HG02870 (cell line): ENCODE measurements at regions not wholly inside any gene's neighbourhood (a gene's known extent, or its start where the extent isn't known, plus 50 kb on each side); places are given as distances from the start of the nearest gene placed in this dataset.
"Not testable (repeated sequence)": the region's sequence is repeated elsewhere in the genome, so short reads cannot be mapped to it uniquely, and the experiment has no call there.

Experiments
- ATAC-seq: cut with Tn5 transposase; IDR thresholded peaks from one replicate; pipeline ENCODE4 v1.9.1; 2021; ENCODE audit warnings: mild to moderate bottlenecking, moderate library complexity; ENCODE audit not compliant: unreplicated experiment

GRCh38 chr2:145558617-145559350 is 1038.9 kb upstream of the ZEB2 start:
- no peak for ATAC-seq

GRCh38 chr2:145555360-145555759 is 1035.4 kb upstream of the ZEB2 start:
- ATAC-seq: no peak

- ATAC-seq: no peak
These were observed 1031.8 kb upstream of the ZEB2 start for GRCh38 chr2:145551686-145552085.

DNA sequence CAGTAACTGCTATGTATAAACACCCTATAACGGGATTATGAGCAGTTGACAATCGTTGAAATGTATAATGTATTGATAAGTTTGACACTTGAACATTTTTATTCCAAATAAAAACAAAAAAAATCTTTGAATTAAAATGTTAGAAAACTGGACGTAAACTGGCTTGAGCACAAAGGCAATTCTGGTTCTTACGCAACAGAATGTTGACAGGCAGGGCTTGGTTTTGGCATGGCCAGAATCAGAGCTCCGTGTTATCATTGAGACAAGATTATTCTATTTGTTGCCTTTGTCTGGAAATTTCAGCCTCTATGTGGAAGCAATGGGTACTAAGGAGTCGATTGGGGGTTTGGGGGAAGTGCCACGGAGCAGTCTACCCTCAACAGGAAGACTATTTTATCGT is 1028.6 kb upstream of the ZEB2 start:
- ATAC-seq: no peak

DNA sequence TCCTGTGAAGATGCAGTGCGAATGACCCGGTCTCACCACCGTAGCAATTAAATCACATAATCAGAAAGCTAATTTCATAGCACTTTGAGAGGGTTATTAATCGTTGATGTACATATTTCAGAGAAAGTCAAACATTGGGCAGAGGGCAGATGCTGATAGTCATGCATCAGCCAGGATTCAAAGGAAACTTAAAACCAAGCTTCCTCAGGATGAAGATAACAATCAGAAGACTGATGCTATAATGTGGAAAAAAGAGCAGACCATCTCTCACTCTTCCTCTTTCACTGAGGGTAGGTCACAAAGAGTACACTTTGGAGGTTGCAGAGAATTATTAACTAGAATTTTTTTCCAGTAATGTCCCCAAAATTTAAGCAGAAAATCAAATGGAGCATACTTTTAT is 1027.7 kb upstream of the ZEB2 start:
- no peak for ATAC-seq

GRCh38 chr2:145546091-145546490 is 1026.2 kb upstream of the ZEB2 start:
- ATAC-seq: no peak

DNA sequence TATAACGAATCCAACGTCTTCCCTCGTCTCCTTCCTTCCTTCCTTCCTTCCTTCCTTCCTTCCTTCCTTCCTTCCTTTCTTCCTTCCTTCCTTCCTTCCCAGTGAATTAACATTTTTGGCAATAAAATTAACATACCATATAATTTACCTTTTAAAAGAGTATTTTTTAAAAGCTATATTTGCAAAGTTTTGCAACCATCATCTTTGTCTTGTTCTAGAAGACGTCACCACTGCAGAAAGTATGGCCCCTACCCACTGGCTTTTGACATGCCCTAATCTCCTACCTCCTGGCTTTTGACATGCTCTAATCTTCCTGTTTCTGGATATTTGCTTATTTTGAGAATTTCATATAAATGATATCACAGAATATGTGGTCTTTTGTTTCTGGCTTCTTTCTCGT is 1023.9 kb upstream of the ZEB2 start:
- no peak for ATAC-seq

GRCh38 chr2:145543155-145543554 is 1023.2 kb upstream of the ZEB2 start:
- no peak for ATAC-seq

GRCh38 chr2:145541028-145541427 is 1021.1 kb upstream of the ZEB2 start:
- ATAC-seq: no peak

DNA sequence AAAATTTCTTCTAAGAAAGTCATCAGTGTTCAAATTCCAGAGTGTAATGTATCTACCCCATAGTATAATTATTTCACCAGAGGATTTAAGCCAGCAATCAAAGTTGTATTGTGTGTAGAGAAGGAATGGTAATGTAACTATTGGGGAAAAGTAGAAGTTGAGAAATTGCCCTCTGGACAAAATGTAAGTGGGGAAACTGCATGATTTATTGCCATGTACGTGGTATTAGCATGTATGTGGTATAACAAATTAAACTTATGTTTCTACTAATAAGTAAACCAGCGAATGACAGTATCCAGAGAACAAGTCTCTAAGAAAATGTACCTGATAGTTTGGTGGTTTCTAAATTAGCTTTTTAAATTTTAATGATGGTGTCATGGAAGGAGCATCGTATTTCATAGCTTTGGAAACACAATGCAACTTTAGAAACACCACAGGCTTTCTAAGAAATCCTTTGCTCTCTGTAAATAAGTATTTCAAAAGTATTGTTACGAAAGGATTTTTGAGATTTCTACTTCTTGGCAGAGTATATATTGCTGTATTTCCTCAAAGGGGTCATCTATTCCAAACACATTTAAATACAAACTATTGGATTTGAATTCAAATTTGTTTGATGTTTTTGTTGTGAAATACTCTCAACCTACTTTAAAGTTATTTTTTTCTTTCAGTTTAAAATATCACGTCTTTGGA is 1018.9 kb upstream of the ZEB2 start:
- no peak for ATAC-seq

- ATAC-seq: no peak
These were observed 1010.7 kb upstream of the ZEB2 start for GRCh38 chr2:145530653-145531052.

DNA sequence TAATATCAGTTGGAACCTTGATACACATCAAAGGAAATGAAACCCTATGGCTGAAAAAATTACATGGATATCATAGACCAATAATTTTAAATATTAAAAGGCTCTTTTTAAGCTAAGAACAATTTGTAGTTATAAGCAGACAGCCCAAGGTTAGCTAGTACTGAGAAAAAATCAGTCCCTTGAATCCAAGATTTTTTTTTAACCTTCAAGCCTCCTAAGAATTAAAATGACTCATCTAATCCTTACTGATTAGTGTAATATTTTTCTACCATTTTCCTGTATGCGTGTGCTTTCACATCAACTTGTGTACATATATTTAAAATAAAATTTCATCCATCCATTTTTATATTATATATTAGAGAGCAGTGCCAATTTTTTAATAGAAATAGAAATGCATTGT is 1004.9 kb upstream of the ZEB2 start:
- no peak for ATAC-seq

GRCh38 chr2:145524303-145524702 is 1004.4 kb upstream of the ZEB2 start:
- no peak for ATAC-seq

DNA sequence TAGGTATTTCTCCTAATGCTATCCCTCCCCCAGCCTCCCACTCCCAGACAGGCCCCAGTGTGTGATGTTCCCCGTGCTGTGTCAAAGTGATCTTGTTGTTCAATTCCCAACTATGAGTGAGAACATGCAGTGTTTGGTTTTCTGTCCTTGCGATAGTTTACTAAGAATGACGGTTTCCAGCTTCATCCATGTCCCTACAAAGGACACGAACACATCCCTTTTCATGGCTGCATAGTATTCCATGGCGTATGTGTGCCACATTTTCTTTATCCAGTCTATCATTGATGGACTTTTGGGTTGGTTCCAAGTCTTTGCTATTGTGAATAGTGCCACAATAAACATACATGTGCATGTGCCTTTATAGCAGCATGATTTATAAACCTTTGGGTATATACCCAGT is 999.3 kb upstream of the ZEB2 start:
- ATAC-seq: not testable (repeated sequence)

DNA sequence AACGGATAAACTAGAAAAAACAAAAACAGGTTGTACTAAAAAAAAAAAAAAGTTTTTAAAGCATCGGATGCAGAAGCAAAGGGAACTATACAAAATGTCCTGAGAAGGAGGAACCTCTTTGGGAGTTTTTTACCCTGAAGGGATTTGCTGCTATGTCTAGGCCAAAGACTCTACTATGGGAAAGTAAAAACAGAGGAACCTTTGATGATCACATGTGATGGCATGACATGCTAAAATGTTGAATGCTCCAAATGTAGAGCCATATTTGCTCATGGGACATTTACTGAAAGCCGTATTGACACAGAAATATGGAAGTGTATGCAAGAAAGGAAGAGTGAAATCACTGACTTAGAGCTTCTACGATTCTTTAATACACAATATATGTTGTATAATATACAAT is 992.0 kb upstream of the ZEB2 start:
- no peak for ATAC-seq

- ATAC-seq: no peak
These were observed 983.6 kb upstream of the ZEB2 start for GRCh38 chr2:145503511-145503910.

DNA sequence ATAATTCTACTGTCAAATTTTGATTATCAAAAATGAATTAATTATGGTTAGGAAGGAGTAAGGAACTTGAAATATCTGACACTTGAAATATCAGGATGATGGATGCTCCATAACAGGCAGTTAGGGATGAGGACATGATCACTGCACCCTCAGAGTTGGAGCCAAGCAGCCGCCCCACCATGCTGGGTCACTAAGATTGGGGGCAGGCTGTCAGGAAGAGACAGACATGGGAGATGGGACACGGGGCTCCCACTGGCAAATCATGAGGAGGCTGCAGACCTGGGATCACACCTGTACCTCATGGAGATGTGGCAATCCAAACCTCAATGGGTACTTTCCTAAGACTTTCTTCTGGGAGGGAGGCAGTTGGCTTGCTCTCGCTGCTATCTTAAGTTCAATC is 982.0 kb upstream of the ZEB2 start:
- ATAC-seq: no peak

- no peak for ATAC-seq
These were observed 975.7 kb upstream of the ZEB2 start for GRCh38 chr2:145495590-145495989.

- ATAC-seq: no peak
These were observed 974.5 kb upstream of the ZEB2 start for GRCh38 chr2:145494441-145494840.

DNA sequence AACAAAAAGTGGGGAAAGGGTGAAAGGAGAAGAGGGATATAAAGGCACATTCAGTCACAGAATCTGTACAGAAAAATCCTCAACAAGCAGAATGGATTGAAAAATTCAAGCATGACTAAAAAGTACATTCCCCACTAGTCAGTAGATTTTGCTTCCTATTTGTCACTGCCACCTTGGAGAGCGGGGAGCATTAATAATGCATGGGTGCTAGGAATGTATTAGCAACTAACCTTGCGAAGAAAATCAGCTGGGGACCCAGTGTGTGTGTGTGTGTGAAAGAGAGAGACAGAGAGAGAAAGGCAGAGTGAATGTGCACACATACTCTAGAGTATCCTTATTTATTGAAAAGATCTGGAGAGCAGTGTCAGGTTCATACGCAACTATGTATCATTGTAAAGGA is 968.7 kb upstream of the ZEB2 start:
- no peak for ATAC-seq

- ATAC-seq: no peak
These were observed 964.7 kb upstream of the ZEB2 start for GRCh38 chr2:145484448-145485097.

DNA sequence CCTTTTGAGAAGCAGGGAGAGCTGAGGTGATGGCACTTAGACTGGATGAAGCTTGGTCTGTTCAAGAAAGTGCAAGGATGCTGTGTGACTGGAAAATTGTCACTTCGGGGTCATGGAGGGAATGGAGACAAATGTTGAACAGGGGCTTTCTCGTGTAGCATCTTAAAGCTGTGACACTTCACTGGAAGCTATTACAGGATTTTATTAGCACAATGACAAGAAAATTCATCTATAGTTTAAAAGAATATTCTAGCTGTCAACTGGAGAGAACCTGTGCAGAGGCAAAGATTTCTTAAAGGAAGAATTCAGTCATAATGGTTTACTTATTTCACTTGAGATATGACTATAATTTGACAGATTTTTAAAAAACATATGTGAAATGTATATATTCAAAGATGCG is 963.9 kb upstream of the ZEB2 start:
- ATAC-seq: no peak
